GM18502 (cell line): ENCODE measurements at regions not wholly inside any gene's neighbourhood (a gene's known extent, or its start where the extent isn't known, plus 50 kb on each side); places are given as distances from the start of the nearest gene placed in this dataset.
A peak's percentile ranks its signal among the peaks of the same experiment; 100 is the strongest.

Experiments used
- ATAC-seq: cut with Tn5 transposase; IDR thresholded peaks from one replicate; pipeline ENCODE4 v1.9.1; 2021; ENCODE audit warnings: mild to moderate bottlenecking; ENCODE audit not compliant: unreplicated experiment, poor library complexity

- no peak for ATAC-seq
Observed at GRCh38 chr3:182686033-182686886, 107.0 kb upstream of the ATP11B start.

- no peak for ATAC-seq
Observed at GRCh38 chr3:182690172-182690571, 103.1 kb upstream of the ATP11B start.

GRCh38 chr3:182692021-182692420 is 101.3 kb upstream of the ATP11B start:
- ATAC-seq, result no peak

- ATAC-seq, result no peak
Observed at GRCh38 chr3:182692695-182693094, 100.6 kb upstream of the ATP11B start.

- ATAC-seq, result no peak
Observed at GRCh38 chr3:182693723-182694122, 99.6 kb upstream of the ATP11B start.

GRCh38 chr3:182696916-182697315 is 96.4 kb upstream of the ATP11B start:
- ATAC-seq, result no peak

GRCh38 chr3:182697345-182697919 is 95.9 kb upstream of the ATP11B start:
- no peak for ATAC-seq

- no peak for ATAC-seq
Observed at GRCh38 chr3:182698078-182698477, 95.2 kb upstream of the ATP11B start.

GRCh38 chr3:182699550-182700170 is 93.6 kb upstream of the ATP11B start:
- ATAC-seq, result no peak

GRCh38 chr3:182702216-182702615 is 91.1 kb upstream of the ATP11B start:
- ATAC-seq, result no peak

GRCh38 chr3:182703233-182703632 is 90.1 kb upstream of the ATP11B start:
- no peak for ATAC-seq

- no peak for ATAC-seq
Observed at GRCh38 chr3:182704926-182705325, 88.4 kb upstream of the ATP11B start.

- ATAC-seq, result no peak
Observed at GRCh38 chr3:182708810-182709209, 84.5 kb upstream of the ATP11B start.

GRCh38 chr3:182709306-182709705 is 84.0 kb upstream of the ATP11B start:
- ATAC-seq, result no peak

GRCh38 chr3:182710557-182711157 is 82.6 kb upstream of the ATP11B start:
- peak; percentile 60 for ATAC-seq

- no peak for ATAC-seq
Observed at GRCh38 chr3:182711261-182711683, 82.0 kb upstream of the ATP11B start.

GRCh38 chr3:182711853-182712252 is 81.5 kb upstream of the ATP11B start:
- ATAC-seq, result no peak

- ATAC-seq, result no peak
Observed at GRCh38 chr3:182713111-182713510, 80.2 kb upstream of the ATP11B start.

GRCh38 chr3:182713743-182714517 is 79.4 kb upstream of the ATP11B start:
- peak; percentile 55 for ATAC-seq

- ATAC-seq, result no peak
Observed at GRCh38 chr3:182715006-182715405, 78.3 kb upstream of the ATP11B start.
